HEK293 (cell line): ENCODE measurements at regions not wholly inside any gene's neighbourhood (a gene's known extent, or its start where the extent isn't known, plus 50 kb on each side); places are given as distances from the start of the nearest gene placed in this dataset.

Source experiments
- CTCF ChIA-PET: fragments of 350-600 bp; formaldehyde crosslinking; extraction: SDS; loops from one replicate; lab custom pipeline; 2021; ENCODE audit warnings: antibody characterized with exemption; lab: Yijun Ruan, JAX
- POLR2A ChIA-PET: fragments of 300-600 bp; formaldehyde crosslinking; extraction: SDS; loops from one replicate; lab custom pipeline; 2020; ENCODE audit warnings: antibody characterized with exemption, inconsistent platforms; lab: Yijun Ruan, JAX
- H3K27ac ChIP-seq: fragments of 200-500 bp; sonication (Bioruptor generic); 2 replicates; pipeline ENCODE4 v1.5.1; 2014; ENCODE audit warnings: low read depth, low read length, control low read depth, inconsistent platforms; ENCODE audit errors: extremely low read depth
- H3K36me3 ChIP-seq, 2 experiments: fragments of 200-500 bp in 1 of 2; sonication (Bioruptor generic) in 1 of 2; 1 replicate in 1 of 2; 2 replicates in 1 of 2; pipeline ENCODE4 v1.5.1; 2014 to 2017; ENCODE audit warnings: inconsistent platforms in 2 of 2, low read length in 2 of 2; ENCODE audit not compliant: control insufficient read depth in 2 of 2, insufficient read depth in 1 of 2
- H3K4me1 ChIP-seq: fragments of 200-500 bp; sonication (Bioruptor generic); 2 replicates; pipeline ENCODE4 v1.5.1; 2014; ENCODE audit warnings: mild to moderate bottlenecking, low read length, inconsistent platforms; ENCODE audit not compliant: control insufficient read depth, insufficient read depth
- H3K4me3 ChIP-seq: 2 replicates; pipeline ENCODE4 v1.5.1; 2011; ENCODE audit warnings: low read depth, mild to moderate bottlenecking, control low read depth, low read length, moderate library complexity
- H3K9me3 ChIP-seq: fragments of 200-500 bp; sonication (Bioruptor generic); 2 replicates; pipeline ENCODE4 v1.5.1; 2014; ENCODE audit warnings: low read depth, low read length, inconsistent platforms; ENCODE audit not compliant: control insufficient read depth, insufficient read depth
- ELK4 ChIP-seq: IDR thresholded peaks from 2 replicates; pipeline ENCODE4 v1.6.1; 2011; ENCODE audit warnings: mild to moderate bottlenecking, low read depth, low read length, borderline replicate concordance
- KLF9 ChIP-seq: fragments of 450-650 bp; formaldehyde crosslinking; IDR thresholded peaks from 2 replicates; pipeline ENCODE4 v1.5.1; 2016; ENCODE audit warnings: missing biosample characterization, missing genetic modification characterization, low read depth
- PRDM10 ChIP-seq: fragments of 450-650 bp; formaldehyde crosslinking; IDR thresholded peaks from 2 replicates; pipeline ENCODE4 v1.5.1; 2016; ENCODE audit warnings: missing biosample characterization, missing genetic modification characterization
- ZBTB17 ChIP-seq: fragments of 450-650 bp; formaldehyde crosslinking; IDR thresholded peaks from 2 replicates; pipeline ENCODE4 v1.5.1; 2016; ENCODE audit warnings: missing biosample characterization, missing genetic modification characterization
- ZBTB49 ChIP-seq: fragments of 450-650 bp; formaldehyde crosslinking; IDR thresholded peaks from 2 replicates; pipeline ENCODE4 v1.5.1; 2016; ENCODE audit warnings: missing biosample characterization, missing genetic modification characterization, low read depth
- ZFHX2 ChIP-seq: fragments of 450-650 bp; formaldehyde crosslinking; conservative IDR thresholded peaks from 2 replicates; pipeline ENCODE4 v1.5.1; 2016; ENCODE audit warnings: missing biosample characterization, missing genetic modification characterization
- ZFP37 ChIP-seq: fragments of 450-650 bp; formaldehyde crosslinking; IDR thresholded peaks from 2 replicates; pipeline ENCODE4 v1.5.1; 2016; ENCODE audit warnings: missing biosample characterization, missing genetic modification characterization
- ZNF133 ChIP-seq: fragments of 450-650 bp; formaldehyde crosslinking; IDR thresholded peaks from 2 replicates; pipeline ENCODE4 v1.5.1; 2016; ENCODE audit warnings: missing biosample characterization, missing genetic modification characterization
- ZNF169 ChIP-seq: fragments of 450-650 bp; formaldehyde crosslinking; IDR thresholded peaks from 2 replicates; pipeline ENCODE4 v1.5.1; 2016; ENCODE audit warnings: missing biosample characterization, missing genetic modification characterization
- ZNF266 ChIP-seq: fragments of 450-650 bp; formaldehyde crosslinking; IDR thresholded peaks from 2 replicates; pipeline ENCODE4 v1.5.1; 2016; ENCODE audit warnings: missing biosample characterization, missing genetic modification characterization, low read depth
- ZNF362 ChIP-seq: fragments of 450-650 bp; formaldehyde crosslinking; IDR thresholded peaks from 2 replicates; pipeline ENCODE4 v1.5.1; 2016; ENCODE audit warnings: missing biosample characterization, missing genetic modification characterization

- ChIA-PET POLR2A (no interaction called here), CTCF (no interaction called here)
- no peak for TF ChIP-seq ELK4
- no peak for TF ChIP-seq ZNF362 (tag by site-specific recombination)
- H3K27ac ChIP-seq, result no peak overlapping the region
- no peak overlapping the region for H3K4me3 ChIP-seq
- no peaks in the 10 kb centered on the region for H3K9me3 ChIP-seq
- no peaks in the 10 kb centered on the region for H3K4me1 ChIP-seq
- H3K36me3 ChIP-seq, result no peaks in the 10 kb centered on the region
Observed at GRCh38 chr3:78153973-78154372, 1114.1 kb downstream of the ROBO2 start.

GRCh38 chr3:78154521-78155186 is 1114.8 kb downstream of the ROBO2 start:
- Histone ChIP-seq H3K4me3 (no peak overlapping the region), H3K36me3 (no peaks in the 10 kb centered on the region), H3K27ac (no peak overlapping the region), H3K9me3 (no peaks in the 10 kb centered on the region), H3K4me1 (no peaks in the 10 kb centered on the region)
- ChIA-PET POLR2A (no interaction called here), CTCF (interaction anchor here (0.7 kb wide), 1 partner anchor 58 kb away, joined by 4 read pairs; no protein-coding TSS in a partner anchor)
- TF ChIP-seq ZBTB49, result peak; percentile 73
- TF ChIP-seq ZFP37 (tag by site-specific recombination), result no peak

- no peaks in the 10 kb centered on the region for H3K9me3 ChIP-seq
Observed at GRCh38 chr3:78161736-78162135, 1121.8 kb downstream of the ROBO2 start.

GRCh38 chr3:78163379-78163778 is 1123.5 kb downstream of the ROBO2 start:
- CTCF ChIA-PET, result no interaction called here
- Histone ChIP-seq H3K4me3 (no peak overlapping the region), H3K9me3 (no peaks in the 10 kb centered on the region), H3K27ac (no peak overlapping the region), H3K36me3 (no peaks in the 10 kb centered on the region), H3K4me1 (no peaks in the 10 kb centered on the region)
- POLR2A ChIA-PET, result no interaction called here
- no peak for TF ChIP-seq PRDM10 (tag by site-specific recombination)
- TF ChIP-seq ZNF169 (tag by site-specific recombination), result no peak
- TF ChIP-seq ZNF266 (tag by site-specific recombination), result no peak

More at GRCh38 chr3:78161736-78162135, 1121.8 kb downstream of the ROBO2 start:
- ChIA-PET POLR2A (no interaction called here), CTCF (interaction anchor here (0.8 to 1.4 kb wide), 2 partner anchors 21 to 71 kb away, joined by 3 to 6 read pairs; no protein-coding TSS in a partner anchor)
- Histone ChIP-seq H3K4me3 (no peak overlapping the region), H3K4me1 (no peaks in the 10 kb centered on the region), H3K27ac (no peak overlapping the region), H3K36me3 (no peaks in the 10 kb centered on the region)
- TF ChIP-seq ZBTB17 (tag by site-specific recombination) (peak; percentile 73), ZFHX2 (no peak), ZNF133 (tag by site-specific recombination) (no peak), KLF9 (tag by site-specific recombination) (no peak)
